K562 (cell line): ENCODE measurements at regions not wholly inside any gene's neighbourhood (a gene's known extent, or its start where the extent isn't known, plus 50 kb on each side); places are given as distances from the start of the nearest gene placed in this dataset.

Source experiments
- ATAC-seq: fragments of 200-7000 bp; cut with Tn5 transposase; 3 replicates; pipeline ENCODE4 v1.9.1; 2020; ENCODE audit warnings: moderate library complexity
- BruUV-seq: library from RNA; stranded (reverse); fragments of 400-500 nt; replicated peaks from 2 replicates; lab custom pipeline; 2021; lab: Mats Ljungman, UMichigan
- CTCF ChIA-PET: fragments of 300-600 bp; formaldehyde crosslinking; extraction: SDS; loops from one replicate; lab custom pipeline; 2021; ENCODE audit warnings: low intra/inter-chr PET ratio; lab: Yijun Ruan, JAX
- POLR2A ChIA-PET: fragments of 300-600, 350-650 bp; sonication (Branson Sonifier 250); formaldehyde crosslinking; extraction: SDS; loops from one replicate; lab custom pipeline; 2021; ENCODE audit warnings: antibody characterized with exemption, inconsistent platforms; lab: Yijun Ruan, JAX
- DNase-seq, 4 experiments: peaks; one replicate each; pipeline versions ENCODE4 v3.0.0 to v3.0.0-alpha.2; 2011 to 2018; ENCODE audit warnings: low spot score in 3 of 4, mixed read lengths in 3 of 4; ENCODE audit errors: extremely low read depth in 1 of 4
- FAIRE-seq: peaks from 2 replicates; lab custom pipeline; 2011; peaks lifted over from hg19 to GRCh38; lab: Jason Lieb, UNC
- H2AFZ ChIP-seq: 2 replicates; pipeline ENCODE4 v1.6.0; 2011; ENCODE audit warnings: low read depth, low read length, control low read depth, inconsistent platforms
- H3K27ac ChIP-seq: fragments of 200-600 bp; 3 replicates; pipeline ENCODE4 v1.8.0; 2011; ENCODE audit warnings: low read depth, mild to moderate bottlenecking, control low read depth, inconsistent platforms, low read length, moderate library complexity, mixed read lengths; ENCODE audit errors: extremely low read depth
- H3K27me3 ChIP-seq, 2 experiments: fragments of 300-600 bp in 1 of 2; 2 replicates in 1 of 2; 3 replicates in 1 of 2; pipeline versions ENCODE4 v1.6.0 to v1.8.0; 2011; ENCODE audit warnings: inconsistent platforms in 2 of 2, low read length in 2 of 2, mild to moderate bottlenecking in 1 of 2, mixed read lengths in 1 of 2, moderate library complexity in 1 of 2; ENCODE audit not compliant: control insufficient read depth in 2 of 2, insufficient read depth in 2 of 2
- H3K36me3 ChIP-seq: fragments of 300-600 bp; 3 replicates; pipeline ENCODE4 v1.8.0; 2011; ENCODE audit warnings: mild to moderate bottlenecking, low read length, inconsistent platforms; ENCODE audit not compliant: control insufficient read depth, insufficient read depth
- H3K4me1 ChIP-seq, 2 experiments: fragments of 200-600 bp in 1 of 2; replicated peaks in 1 of 2; 2 replicates in 1 of 2; 3 replicates in 1 of 2; pipeline versions ENCODE4 v1.5.1 to v1.8.0; 2011; ENCODE audit warnings: inconsistent platforms in 2 of 2, low read length in 2 of 2, mild to moderate bottlenecking in 1 of 2, mixed read lengths in 1 of 2, moderate library complexity in 1 of 2; ENCODE audit not compliant: control insufficient read depth in 2 of 2, insufficient read depth in 2 of 2
- H3K4me2 ChIP-seq: 2 replicates; pipeline ENCODE4 v1.6.1; 2011; ENCODE audit warnings: low read length, control low read depth, inconsistent platforms, mixed read lengths; ENCODE audit not compliant: insufficient read depth
- H3K4me3 ChIP-seq: fragments of 200-600 bp; sonication (generic), shearing (Covaris generic); 2 replicates; pipeline ENCODE4 v1.5.1; 2016; ENCODE audit warnings: control low read depth, inconsistent platforms
- H3K79me2 ChIP-seq: fragments of 200-600 bp; 3 replicates; pipeline ENCODE4 v1.8.0; 2011; ENCODE audit warnings: low read length, inconsistent platforms; ENCODE audit not compliant: control insufficient read depth, insufficient read depth
- H3K9ac ChIP-seq, 2 experiments: 2 replicates each; pipeline versions ENCODE4 v1.6.0 to v1.6.1; 2011; ENCODE audit warnings: low read depth in 2 of 2, low read length in 2 of 2, control low read depth in 1 of 2, inconsistent platforms in 1 of 2, mild to moderate bottlenecking in 1 of 2, mixed read lengths in 1 of 2; ENCODE audit not compliant: insufficient read depth in 1 of 2
- H3K9me1 ChIP-seq: one replicate; pipeline ENCODE4 v1.6.0; 2011; ENCODE audit warnings: inconsistent platforms, mild to moderate bottlenecking, low read length, moderate library complexity; ENCODE audit not compliant: control insufficient read depth, insufficient read depth
- H3K9me3 ChIP-seq: replicated peaks from 2 replicates; pipeline ENCODE4 v1.5.1; 2011; ENCODE audit warnings: low read depth, low read length, inconsistent platforms; ENCODE audit not compliant: control insufficient read depth, insufficient read depth
- H4K20me1 ChIP-seq: replicated peaks from 2 replicates; pipeline ENCODE4 v1.6.1; 2011; ENCODE audit warnings: low read length, inconsistent platforms, mixed read lengths; ENCODE audit not compliant: control insufficient read depth, insufficient read depth
- SETDB1 ChIP-seq: IDR thresholded peaks from one replicate; pipeline ENCODE4 v1.6.1; 2012; ENCODE audit warnings: low read length, control low read depth, inconsistent platforms
- SMARCB1 ChIP-seq: IDR thresholded peaks from 2 replicates; pipeline ENCODE4 v1.6.1; 2011; ENCODE audit warnings: improper control_type of control experiment, low read depth; ENCODE audit not compliant: insufficient read length
- TCFL5 ChIP-seq: fragments of 250-450 bp; sonication (Bioruptor Pico); conservative IDR thresholded peaks from 2 replicates; pipeline ENCODE4 v1.6.1; 2021; ENCODE audit warnings: mild to moderate bottlenecking, moderate library complexity, matching md5 sums
- ZNF134 ChIP-seq: fragments of 250-450 bp; sonication (Bioruptor Pico); conservative IDR thresholded peaks from 2 replicates; pipeline ENCODE4 v1.4.0; 2020
- ZNF282 ChIP-seq: sonication (generic); formaldehyde crosslinking; IDR thresholded peaks from 2 replicates; pipeline ENCODE4 v1.8.1; 2023; ENCODE audit warnings: missing genetic modification reagents
- WGBS: fragments of 100-300 bp; shearing (Covaris generic); methylation state at CpG from one replicate; pipeline ENCODE4 v1.1.6; 2016; ENCODE audit warnings: low coverage, mixed read lengths; ENCODE audit not compliant: insufficient coverage; ENCODE audit errors: missing lambda C conversion rate; 5-methylcytosine and 5-hydroxymethylcytosine counted together
- in situ Hi-C: fragments of 300-500 bp; cut with MboI; formaldehyde crosslinking; loops from 4 replicates; pipeline ENCODE4 v1.15.0; 2018; ENCODE audit warnings: inconsistent platforms, mixed read lengths
- intact Hi-C: fragments of 100-400 bp; cut with micrococcal nuclease; formaldehyde crosslinking; loops from 2 replicates; pipeline ENCODE4 v1.14.2; 2022
- TF ChIP-seq, protein P1 (sequence below): sonication (generic); formaldehyde crosslinking; IDR thresholded peaks from 2 replicates; pipeline ENCODE4 v1.8.0; 2023; ENCODE audit warnings: mild to moderate bottlenecking, missing genetic modification reagents
- TF ChIP-seq, protein P2 (sequence below): IDR thresholded peaks from 2 replicates; pipeline ENCODE4 v1.6.1; 2012; ENCODE audit warnings: low read depth, low read length, improper control_type of control experiment, borderline replicate concordance

DNA sequence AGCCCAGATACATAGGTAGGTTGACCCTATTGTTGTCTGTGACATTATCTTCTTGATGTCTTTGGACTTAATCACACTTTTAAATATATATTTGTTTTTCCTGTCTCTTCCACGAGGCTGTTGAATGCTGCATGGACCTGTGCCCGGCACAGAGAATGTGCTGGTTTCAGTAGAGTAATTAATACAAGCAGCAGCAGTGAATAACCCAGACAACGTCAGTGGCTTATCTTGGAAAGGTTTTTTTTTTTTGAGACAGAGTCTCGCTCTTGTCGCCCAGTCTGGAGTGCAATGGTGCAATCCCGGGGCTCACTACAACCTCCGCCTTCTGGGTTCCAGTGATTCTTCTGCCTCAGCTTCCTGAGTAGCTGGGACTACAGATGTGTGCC, 108.2 kb downstream of the CDH26 start:
- Histone ChIP-seq H3K36me3 (no peaks in the 10 kb centered on the region), H3K79me2 (no peaks in the 10 kb centered on the region), H3K4me3 (no peak overlapping the region), H3K9me1 (no peaks in the 10 kb centered on the region), H3K4me2 (no peak overlapping the region), H4K20me1 (no peaks in the 10 kb centered on the region), H3K27me3 (peaks cover 0 to 8% of the 10 kb centered on the region in 2 experiments; a peak in 2 of 5 replicates), H3K4me1 (no peaks in the 10 kb centered on the region), H2AFZ (no peak overlapping the region), H3K27ac (no peak overlapping the region), H3K9me3 (no peaks in the 10 kb centered on the region), H3K9ac (no peak overlapping the region)
- in situ Hi-C loops (no loop called here), intact Hi-C loops (no loop called here)
- no peak for ATAC-seq
- CTCF ChIA-PET = no interaction called here
- FAIRE-seq = no peak
- POLR2A ChIA-PET = no interaction called here
- WGBS = 0% methylated on average over 7 of the region's 7 CpGs
- no TSS peak for BruUV-seq
- no peak for DNase-seq
- TF ChIP-seq TCFL5 (CRISPR knock-in tag) (no peak), SETDB1 (no peak), ZNF282 (CRISPR knock-in tag) (no peak), SMARCB1 (no peak), ZNF134 (CRISPR knock-in tag) (no peak)
- TF ChIP-seq, protein P1, sequence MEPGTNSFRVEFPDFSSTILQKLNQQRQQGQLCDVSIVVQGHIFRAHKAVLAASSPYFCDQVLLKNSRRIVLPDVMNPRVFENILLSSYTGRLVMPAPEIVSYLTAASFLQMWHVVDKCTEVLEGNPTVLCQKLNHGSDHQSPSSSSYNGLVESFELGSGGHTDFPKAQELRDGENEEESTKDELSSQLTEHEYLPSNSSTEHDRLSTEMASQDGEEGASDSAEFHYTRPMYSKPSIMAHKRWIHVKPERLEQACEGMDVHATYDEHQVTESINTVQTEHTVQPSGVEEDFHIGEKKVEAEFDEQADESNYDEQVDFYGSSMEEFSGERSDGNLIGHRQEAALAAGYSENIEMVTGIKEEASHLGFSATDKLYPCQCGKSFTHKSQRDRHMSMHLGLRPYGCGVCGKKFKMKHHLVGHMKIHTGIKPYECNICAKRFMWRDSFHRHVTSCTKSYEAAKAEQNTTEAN (CRISPR knock-in tag) = no peak
- TF ChIP-seq, protein P2, sequence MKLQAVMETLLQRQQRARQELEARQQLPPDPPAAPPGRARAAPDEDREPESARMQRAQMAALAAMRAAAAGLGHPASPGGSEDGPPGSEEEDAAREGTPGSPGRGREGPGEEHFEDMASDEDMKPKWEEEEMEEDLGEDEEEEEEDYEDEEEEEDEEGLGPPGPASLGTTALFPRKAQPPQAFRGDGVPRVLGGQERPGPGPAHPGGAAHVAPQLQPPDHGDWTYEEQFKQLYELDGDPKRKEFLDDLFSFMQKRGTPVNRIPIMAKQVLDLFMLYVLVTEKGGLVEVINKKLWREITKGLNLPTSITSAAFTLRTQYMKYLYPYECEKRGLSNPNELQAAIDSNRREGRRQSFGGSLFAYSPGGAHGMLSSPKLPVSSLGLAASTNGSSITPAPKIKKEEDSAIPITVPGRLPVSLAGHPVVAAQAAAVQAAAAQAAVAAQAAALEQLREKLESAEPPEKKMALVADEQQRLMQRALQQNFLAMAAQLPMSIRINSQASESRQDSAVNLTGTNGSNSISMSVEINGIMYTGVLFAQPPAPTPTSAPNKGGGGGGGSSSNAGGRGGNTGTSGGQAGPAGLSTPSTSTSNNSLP = no peak
- TF ChIP-seq, all 486 proteins: peak for 0
